SK-N-SH (cell line): ENCODE measurements at regions not wholly inside any gene's neighbourhood (a gene's known extent, or its start where the extent isn't known, plus 50 kb on each side); places are given as distances from the start of the nearest gene placed in this dataset.

Experiments
- CTCF ChIA-PET: fragments of 300-600, 350-600 bp; formaldehyde crosslinking; extraction: SDS; loops from one replicate; lab custom pipeline; 2021; lab: Yijun Ruan, JAX
- POLR2A ChIA-PET: fragments of 350-600 bp; sonication (Branson Sonifier 250); formaldehyde crosslinking; extraction: SDS; loops from one replicate; lab custom pipeline; 2020; ENCODE audit warnings: antibody characterized with exemption, inconsistent platforms; lab: Yijun Ruan, JAX
- DNase-seq: peaks from one replicate; pipeline ENCODE4 v3.0.0; 2012
- H2AFZ ChIP-seq: fragments of 200-600 bp; sonication (generic); 2 replicates; pipeline ENCODE4 v1.8.1; 2016; ENCODE audit warnings: antibody characterized with exemption, mild to moderate bottlenecking, low read depth
- H3F3A ChIP-seq: fragments of 200-600 bp; sonication (generic); replicated peaks from 2 replicates; pipeline ENCODE3; 2016; ENCODE audit warnings: antibody characterized with exemption, mild to moderate bottlenecking; ENCODE audit not compliant: insufficient read depth
- H3K27ac ChIP-seq, 2 experiments: fragments of 200-500 bp in 1 of 2; fragments of 200-600 bp in 1 of 2; sonication (Bioruptor generic) in 1 of 2; sonication (generic), shearing (Covaris generic) in 1 of 2; 2 replicates each; pipeline versions ENCODE4 v1.5.1 to v1.6.1; 2014 to 2016; ENCODE audit warnings: low read depth in 2 of 2, inconsistent platforms in 1 of 2, low read length in 1 of 2, mild to moderate bottlenecking in 1 of 2, mixed read lengths in 1 of 2
- H3K27me3 ChIP-seq: fragments of 200-600 bp; sonication (generic), shearing (Covaris generic); 2 replicates; pipeline ENCODE4 v1.6.1; 2016; ENCODE audit warnings: mixed run types; ENCODE audit not compliant: insufficient read depth
- H3K36me3 ChIP-seq, 2 experiments: fragments of 200-500 bp in 1 of 2; fragments of 200-600 bp in 1 of 2; sonication (Bioruptor generic) in 1 of 2; sonication (generic) in 1 of 2; replicated peaks in 1 of 2; 2 replicates each; pipeline versions ENCODE3 to v1.5.1; 2014 to 2016; ENCODE audit warnings: low read length in 1 of 2, mild to moderate bottlenecking in 1 of 2; ENCODE audit not compliant: insufficient read depth in 2 of 2, control insufficient read depth in 1 of 2
- H3K4me1 ChIP-seq, 2 experiments: fragments of 200-500 bp in 1 of 2; fragments of 200-600 bp in 1 of 2; sonication (Bioruptor generic) in 1 of 2; sonication (generic), shearing (Covaris generic) in 1 of 2; 2 replicates each; pipeline versions ENCODE4 v1.5.1 to v1.6.1; 2014 to 2016; ENCODE audit warnings: low read depth in 1 of 2, low read length in 1 of 2, mixed run types in 1 of 2; ENCODE audit not compliant: insufficient read depth in 2 of 2, control insufficient read depth in 1 of 2
- H3K4me2 ChIP-seq: fragments of 200-600 bp; sonication (generic), shearing (Covaris generic); 2 replicates; pipeline ENCODE4 v1.6.1; 2017; ENCODE audit warnings: mixed run types
- H3K4me3 ChIP-seq, 2 experiments: fragments of 200-500 bp in 1 of 2; fragments of 200-600 bp in 1 of 2; sonication (Bioruptor generic) in 1 of 2; sonication (generic), shearing (Covaris generic) in 1 of 2; 2 replicates each; pipeline versions ENCODE4 v1.5.1 to v1.8.1; 2014 to 2016; ENCODE audit warnings: low read depth in 2 of 2, inconsistent platforms in 1 of 2, low read length in 1 of 2, mild to moderate bottlenecking in 1 of 2, mixed read lengths in 1 of 2, moderate library complexity in 1 of 2
- H3K79me2 ChIP-seq: fragments of 200-600 bp; sonication (generic); 2 replicates; pipeline ENCODE4 v1.8.1; 2017; ENCODE audit warnings: mild to moderate bottlenecking; ENCODE audit not compliant: insufficient read depth
- H3K9ac ChIP-seq: fragments of 200-600 bp; sonication (generic); 2 replicates; pipeline ENCODE4 v1.6.1; 2017; ENCODE audit warnings: mixed run types
- H3K9me2 ChIP-seq: fragments of 200-600 bp; sonication (generic); 2 replicates; pipeline ENCODE4 v1.6.1; 2017; ENCODE audit warnings: mixed run types
- H3K9me3 ChIP-seq: fragments of 200-600 bp; sonication (generic); 2 replicates; pipeline ENCODE4 v1.6.1; 2017; ENCODE audit warnings: mixed run types, mild to moderate bottlenecking, moderate library complexity
- H4K20me1 ChIP-seq: fragments of 200-600 bp; sonication (generic); 2 replicates; pipeline ENCODE4 v1.6.1; 2017; ENCODE audit warnings: mild to moderate bottlenecking, mixed run types; ENCODE audit not compliant: insufficient read depth
- CHD2 ChIP-seq: fragments of 150-350 bp; IDR thresholded peaks from 2 replicates; pipeline ENCODE4 v1.6.1; 2018; ENCODE audit warnings: low read length; ENCODE audit not compliant: partially characterized antibody
- CTCF ChIP-seq: fragments of 200-600 bp; sonication (generic); IDR thresholded peaks from 2 replicates; pipeline ENCODE4 v1.6.1; 2017; ENCODE audit warnings: antibody characterized with exemption, mild to moderate bottlenecking, moderate library complexity
- EP300 ChIP-seq, 2 experiments: IDR thresholded peaks; 2 replicates each; pipeline versions ENCODE4 v1.4.0 to v1.6.1; 2012; ENCODE audit warnings: borderline replicate concordance in 1 of 2, low read depth in 1 of 2, low read length in 1 of 2
- EZH2phosphoT487 ChIP-seq: fragments of 200-600 bp; sonication (generic); IDR thresholded peaks from 2 replicates; pipeline ENCODE4 v1.6.1; 2017; ENCODE audit warnings: low read depth, mixed run types, mild to moderate bottlenecking, antibody characterized with exemption, moderate library complexity, borderline replicate concordance
- FOSL2 ChIP-seq: IDR thresholded peaks from 2 replicates; pipeline ENCODE4 v1.4.0; 2012; ENCODE audit warnings: low read depth, mild to moderate bottlenecking, moderate library complexity, borderline replicate concordance
- GABPA ChIP-seq: IDR thresholded peaks from 2 replicates; pipeline ENCODE4 v1.4.0; 2012; ENCODE audit warnings: low read depth, mild to moderate bottlenecking
- GATA2 ChIP-seq: sonication (generic); formaldehyde crosslinking; IDR thresholded peaks from 2 replicates; pipeline ENCODE4 v1.5.0; 2020; ENCODE audit warnings: mild to moderate bottlenecking, missing genetic modification reagents
- IRF3 ChIP-seq: fragments of 150-350 bp; IDR thresholded peaks from 2 replicates; pipeline ENCODE4 v1.6.1; 2016; ENCODE audit warnings: mild to moderate bottlenecking, low read depth, low read length
- JUND ChIP-seq: IDR thresholded peaks from 2 replicates; pipeline ENCODE4 v1.4.0; 2012
- MAX ChIP-seq: IDR thresholded peaks from 2 replicates; pipeline ENCODE4 v1.4.0; 2012; ENCODE audit warnings: low read depth
- MEF2A ChIP-seq: IDR thresholded peaks from 2 replicates; pipeline ENCODE4 v1.4.0; 2012; ENCODE audit warnings: low read depth, borderline replicate concordance
- MXI1 ChIP-seq: IDR thresholded peaks from 2 replicates; pipeline ENCODE4 v1.6.1; 2012; ENCODE audit warnings: mild to moderate bottlenecking, low read depth, low read length, improper control_type of control experiment
- NFIC ChIP-seq: IDR thresholded peaks from 2 replicates; pipeline ENCODE4 v1.4.0; 2012; ENCODE audit warnings: borderline replicate concordance
- RAD21 ChIP-seq: IDR thresholded peaks from 2 replicates; pipeline ENCODE4 v1.6.1; 2012; ENCODE audit warnings: mild to moderate bottlenecking, low read length
- RCOR1 ChIP-seq: fragments of 150-350 bp; IDR thresholded peaks from 2 replicates; pipeline ENCODE4 v1.6.1; 2017; ENCODE audit warnings: antibody characterized with exemption, low read length
- RXRA ChIP-seq: IDR thresholded peaks from 2 replicates; pipeline ENCODE4 v1.4.0; 2012; ENCODE audit warnings: low read depth, mild to moderate bottlenecking, borderline replicate concordance
- SIN3A ChIP-seq: IDR thresholded peaks from 2 replicates; pipeline ENCODE4 v1.6.1; 2012; ENCODE audit warnings: low read depth, mild to moderate bottlenecking, low read length, moderate library complexity, borderline replicate concordance
- SMC3 ChIP-seq: IDR thresholded peaks from 2 replicates; pipeline ENCODE4 v1.6.1; 2012; ENCODE audit warnings: low read depth, low read length, improper control_type of control experiment
- TAF1 ChIP-seq: IDR thresholded peaks from 2 replicates; pipeline ENCODE4 v1.6.1; 2012; ENCODE audit warnings: low read depth, mild to moderate bottlenecking, low read length, moderate library complexity, borderline replicate concordance
- TCF12 ChIP-seq: IDR thresholded peaks from 2 replicates; pipeline ENCODE4 v1.4.0; 2012
- TEAD4 ChIP-seq: IDR thresholded peaks from 2 replicates; pipeline ENCODE4 v1.4.0; 2012; ENCODE audit warnings: mild to moderate bottlenecking, borderline replicate concordance; ENCODE audit not compliant: insufficient read depth
- USF2 ChIP-seq: fragments of 150-350 bp; IDR thresholded peaks from 2 replicates; pipeline ENCODE4 v1.6.1; 2017; ENCODE audit warnings: antibody characterized with exemption, low read length, low read depth, borderline replicate concordance
- WGBS: methylation state at CpG from one replicate; pipeline ENCODE4 v1.1.6; 2017; ENCODE audit warnings: low lambda C conversion rate; 5-methylcytosine and 5-hydroxymethylcytosine counted together

GRCh38 chr12:42962384-42962783, 372.8 kb upstream of the PRICKLE1 start (continued):
- TF ChIP-seq USF2 = no peak
- TF ChIP-seq SMC3 = no peak
- peak; percentile 94; the same call in 1 of the 2 replicates for TF ChIP-seq RCOR1
- no peak for TF ChIP-seq MEF2A
- TF ChIP-seq CTCF = no peak
- no peak for TF ChIP-seq EZH2phosphoT487
- TF ChIP-seq NFIC = no peak
- TF ChIP-seq JUND = no peak
- TF ChIP-seq, all 33 proteins: peak for 9

GRCh38 chr12:42961395-42961794, 371.8 kb upstream of the PRICKLE1 start:
- H3K79me2 ChIP-seq = no peaks in the 10 kb centered on the region
- no peaks in the 10 kb centered on the region; a peak in 1 of 4 replicates for H3K4me1 ChIP-seq
- H2AFZ ChIP-seq = no peak overlapping the region
- H3K36me3 ChIP-seq = no peaks in the 10 kb centered on the region
- no peak overlapping the region for H3K4me3 ChIP-seq
- no peak overlapping the region for H3K9ac ChIP-seq
- no peaks in the 10 kb centered on the region for H3K9me2 ChIP-seq
- WGBS = 45% methylated on average over 3 of the region's 3 CpGs
- DNase-seq = no peak
- POLR2A ChIA-PET = no interaction called here
- no peaks in the 10 kb centered on the region for H4K20me1 ChIP-seq
- CTCF ChIA-PET = no interaction called here
- no peaks in the 10 kb centered on the region for H3K27me3 ChIP-seq
- H3F3A ChIP-seq = no peaks in the 10 kb centered on the region
- no peak overlapping the region for H3K4me2 ChIP-seq
- H3K27ac ChIP-seq = peak overlapping the region in 1 of 2 experiments; percentile 65; a peak in 1 of 4 replicates
- no peaks in the 10 kb centered on the region for H3K9me3 ChIP-seq
- TF ChIP-seq RAD21 (no peak), CHD2 (no peak), GATA2 (CRISPR knock-in tag) (no peak), MEF2A (no peak), RCOR1 (no peak), EZH2phosphoT487 (no peak), IRF3 (no peak), TCF12 (no peak), SIN3A (no peak), JUND (no peak), CTCF (no peak), MAX (no peak), FOSL2 (no peak), RXRA (no peak), GABPA (no peak), MXI1 (no peak), EP300 (IDR thresholded peaks at IDR 0.05; ENCODE audit: borderline replicate concordance in 1 of 2, low read depth in 1 of 2, low read length in 1 of 2) (no peak), TAF1 (no peak), TEAD4 (no peak)
